ENCODE measurements at regions not wholly inside any gene's neighbourhood (a gene's known extent, or its start where the extent isn't known, plus 50 kb on each side); places are given as distances from the start of the nearest gene placed in this dataset.

- no peak for TF ChIP-seq TAF1 (IDR thresholded peaks at IDR 0.05; ENCODE audit: low read depth)
- TF ChIP-seq POLR2AphosphoS5 (IDR thresholded peaks at IDR 0.05) = no peak
- TF ChIP-seq EZH2 (IDR thresholded peaks at IDR 0.05; ENCODE audit: borderline replicate concordance, insufficient read depth, low read length, poor library complexity, severe bottlenecking) = no peak
Observed at GRCh38 chr3:88668180-88668579, 439.2 kb upstream of the EPHA3 start.

Data from neural cell (in vitro differentiated cells).